ENCODE measurements at regions not wholly inside any gene's neighbourhood (a gene's known extent, or its start where the extent isn't known, plus 50 kb on each side); places are given as distances from the start of the nearest gene placed in this dataset.

DNA sequence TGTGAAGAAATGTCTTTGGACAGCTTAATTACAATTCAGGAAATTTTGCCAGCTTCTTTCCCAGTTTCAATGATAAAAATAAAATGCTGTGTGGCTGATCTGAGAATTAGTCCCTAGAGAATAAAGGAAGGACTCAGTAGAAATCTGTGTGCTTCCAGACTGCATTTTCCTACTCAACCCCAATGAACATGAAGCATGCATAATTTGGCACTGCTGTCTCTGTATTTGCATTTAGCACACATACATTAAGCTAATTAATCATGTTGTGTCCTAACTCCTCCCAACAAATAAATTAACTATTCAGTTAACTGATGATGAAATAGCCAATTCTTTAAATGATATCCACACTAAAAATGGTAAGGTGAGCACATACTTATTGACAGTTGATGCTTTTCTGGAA lies 380.0 kb upstream of the RORB start:
- TF ChIP-seq, protein P1, sequence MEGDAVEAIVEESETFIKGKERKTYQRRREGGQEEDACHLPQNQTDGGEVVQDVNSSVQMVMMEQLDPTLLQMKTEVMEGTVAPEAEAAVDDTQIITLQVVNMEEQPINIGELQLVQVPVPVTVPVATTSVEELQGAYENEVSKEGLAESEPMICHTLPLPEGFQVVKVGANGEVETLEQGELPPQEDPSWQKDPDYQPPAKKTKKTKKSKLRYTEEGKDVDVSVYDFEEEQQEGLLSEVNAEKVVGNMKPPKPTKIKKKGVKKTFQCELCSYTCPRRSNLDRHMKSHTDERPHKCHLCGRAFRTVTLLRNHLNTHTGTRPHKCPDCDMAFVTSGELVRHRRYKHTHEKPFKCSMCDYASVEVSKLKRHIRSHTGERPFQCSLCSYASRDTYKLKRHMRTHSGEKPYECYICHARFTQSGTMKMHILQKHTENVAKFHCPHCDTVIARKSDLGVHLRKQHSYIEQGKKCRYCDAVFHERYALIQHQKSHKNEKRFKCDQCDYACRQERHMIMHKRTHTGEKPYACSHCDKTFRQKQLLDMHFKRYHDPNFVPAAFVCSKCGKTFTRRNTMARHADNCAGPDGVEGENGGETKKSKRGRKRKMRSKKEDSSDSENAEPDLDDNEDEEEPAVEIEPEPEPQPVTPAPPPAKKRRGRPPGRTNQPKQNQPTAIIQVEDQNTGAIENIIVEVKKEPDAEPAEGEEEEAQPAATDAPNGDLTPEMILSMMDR (IDR thresholded peaks at IDR 0.05), result no peak
- TF ChIP-seq POLR2A (IDR thresholded peaks at IDR 0.05), result no peak
- DNase-seq, result no peak
- H3K27me3 ChIP-seq, result no peaks in the 10 kb centered on the region
- no peak overlapping the region for H3K27ac ChIP-seq
- H3K9me3 ChIP-seq, result no peaks in the 10 kb centered on the region
- H3K4me3 ChIP-seq, result no peak overlapping the region
- intact Hi-C loops (cut with DNase I; ENCODE audit: low total_unique reads), result no loop called here
- no peaks in the 10 kb centered on the region for H3K36me3 ChIP-seq (ENCODE audit: low read depth, missing control alignments)
- H3K4me1 ChIP-seq, result no peaks in the 10 kb centered on the region

GRCh38 chr9:74117731-74118130 lies 379.4 kb upstream of the RORB start:
- 85 to 90% methylated on average over 3 of the region's 3 CpGs for WGBS, 2 donors
- Histone ChIP-seq H3K9me3 (no peaks in the 10 kb centered on the region), H3K27ac (no peak overlapping the region), H3K4me1 (no peaks in the 10 kb centered on the region), H3K4me3 (no peak overlapping the region), H3K27me3 (no peaks in the 10 kb centered on the region), H3K36me3 (ENCODE audit: low read depth, missing control alignments) (no peaks in the 10 kb centered on the region)
- intact Hi-C loops (cut with DNase I; ENCODE audit: low total_unique reads), result no loop called here
- no peak for DNase-seq
- no peak for TF ChIP-seq POLR2A (IDR thresholded peaks at IDR 0.05)
- TF ChIP-seq, protein P1 (IDR thresholded peaks at IDR 0.05), result no peak

DNA sequence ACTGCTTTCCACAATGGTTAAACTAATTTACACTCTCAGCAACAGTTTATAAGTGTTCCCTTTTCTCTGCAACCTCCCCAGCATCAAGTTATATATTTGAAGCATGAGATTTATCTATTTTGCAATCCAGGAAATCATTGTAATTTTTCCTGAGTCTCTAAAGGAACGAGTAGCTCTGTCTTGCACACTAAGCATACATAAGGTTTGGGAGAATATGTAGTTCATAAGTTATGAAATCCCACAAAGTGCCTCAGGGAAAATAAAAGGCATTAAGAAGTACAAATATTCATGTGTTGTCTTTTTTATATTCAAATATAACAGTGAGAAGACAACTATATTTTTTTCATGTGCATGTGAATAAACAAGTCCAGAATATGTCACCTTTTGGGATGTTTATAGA lies 377.1 kb upstream of the RORB start:
- H3K27ac ChIP-seq, result no peak overlapping the region
- 61 to 83% methylated on average over 1 of the region's 1 CpG for WGBS, 2 donors
- intact Hi-C loops (cut with DNase I; ENCODE audit: low total_unique reads), result no loop called here
- no peaks in the 10 kb centered on the region for H3K36me3 ChIP-seq (ENCODE audit: low read depth, missing control alignments)
- TF ChIP-seq, protein P1 (IDR thresholded peaks at IDR 0.05), result no peak
- no peak for TF ChIP-seq POLR2A (IDR thresholded peaks at IDR 0.05)
- H3K27me3 ChIP-seq, result no peaks in the 10 kb centered on the region
- H3K4me1 ChIP-seq, result no peaks in the 10 kb centered on the region
- no peak for DNase-seq
- no peaks in the 10 kb centered on the region for H3K9me3 ChIP-seq
- H3K4me3 ChIP-seq, result no peak overlapping the region

DNA sequence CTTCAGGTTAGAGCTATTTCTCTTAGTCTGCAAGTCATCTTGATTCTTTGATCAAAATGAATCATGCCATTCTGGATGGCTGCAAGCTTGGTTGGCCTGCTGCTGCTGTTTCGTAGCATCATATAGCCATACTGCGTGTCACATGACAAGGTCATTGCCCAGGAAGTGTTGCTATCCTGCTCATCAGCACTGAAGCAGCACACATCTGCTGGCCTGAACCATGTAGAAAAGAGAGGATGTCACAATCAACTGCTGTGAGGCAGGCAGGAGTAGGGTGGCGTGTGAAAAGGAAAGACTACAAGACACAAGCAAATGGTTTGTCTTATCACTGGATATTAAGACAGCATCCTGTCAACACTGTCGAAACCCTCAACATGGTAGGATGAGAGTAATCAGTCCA lies 376.7 kb upstream of the RORB start:
- intact Hi-C loops (cut with DNase I; ENCODE audit: low total_unique reads), result no loop called here

DNA sequence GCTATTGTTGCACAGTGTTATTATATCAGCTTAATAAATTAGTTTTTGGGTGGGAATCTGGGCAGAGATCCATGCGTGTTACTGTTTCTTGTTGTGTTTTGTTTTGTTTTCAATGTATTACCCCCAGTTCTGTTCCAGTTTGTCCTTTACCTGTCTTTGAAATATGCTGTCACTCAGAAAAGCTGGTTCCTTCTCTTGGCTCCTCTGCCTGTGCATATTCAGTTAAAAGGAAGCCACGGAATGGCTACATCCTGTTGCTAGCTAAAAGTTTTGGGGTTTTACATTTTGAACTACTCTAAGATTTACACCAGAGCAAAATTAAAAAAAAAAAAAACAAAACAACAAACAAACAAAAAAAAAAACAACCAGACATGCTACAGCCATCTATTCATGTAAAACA lies 374.9 kb upstream of the RORB start:
- H3K27me3 ChIP-seq, result no peaks in the 10 kb centered on the region
- H3K27ac ChIP-seq, result no peak overlapping the region
- intact Hi-C loops (cut with DNase I; ENCODE audit: low total_unique reads), result no loop called here
- no peaks in the 10 kb centered on the region for H3K36me3 ChIP-seq (ENCODE audit: low read depth, missing control alignments)
- TF ChIP-seq POLR2A (IDR thresholded peaks at IDR 0.05), result no peak
- TF ChIP-seq, protein P1 (IDR thresholded peaks at IDR 0.05), result no peak
- no peaks in the 10 kb centered on the region for H3K4me1 ChIP-seq
- no peak overlapping the region for H3K4me3 ChIP-seq
- 73 to 78% methylated on average over 2 of the region's 2 CpGs for WGBS, 2 donors
- no peak for DNase-seq
- H3K9me3 ChIP-seq, result no peaks in the 10 kb centered on the region

More for the DNA sequence above, 376.7 kb upstream of the RORB start:
- 88 to 89% methylated on average over 4 of the region's 4 CpGs for WGBS, 2 donors
- H3K27ac ChIP-seq, result no peak overlapping the region
- no peaks in the 10 kb centered on the region for H3K4me1 ChIP-seq
- DNase-seq, result no peak
- no peaks in the 10 kb centered on the region for H3K9me3 ChIP-seq
- H3K4me3 ChIP-seq, result no peak overlapping the region
- no peaks in the 10 kb centered on the region for H3K36me3 ChIP-seq (ENCODE audit: low read depth, missing control alignments)
- TF ChIP-seq, protein P1 (IDR thresholded peaks at IDR 0.05), result no peak
- no peak for TF ChIP-seq POLR2A (IDR thresholded peaks at IDR 0.05)
- no peaks in the 10 kb centered on the region for H3K27me3 ChIP-seq

Measured in testis (tissue), 2 donors.